BLaER1 treated with 17β-estradiol and CSF1 and Interleukin-3, amounts not matched to agents 10 nM and 100 nM (cell line): ENCODE measurements at regions not wholly inside any gene's neighbourhood (a gene's known extent, or its start where the extent isn't known, plus 50 kb on each side); places are given as distances from the start of the nearest gene placed in this dataset.

ENCODE experiments used
- H3K27ac ChIP-seq, 11 experiments: shearing (Covaris generic); formaldehyde crosslinking; 2 replicates each; pipeline ENCODE4 v1.8.1; 2022
- H3K27me3 ChIP-seq, 11 experiments: shearing (Covaris generic); formaldehyde crosslinking; 2 replicates each; pipeline ENCODE4 v1.8.1; 2022
- H3K36me3 ChIP-seq, 11 experiments: shearing (Covaris generic); formaldehyde crosslinking; 2 replicates each; pipeline ENCODE4 v1.8.1; 2022
- H3K4me1 ChIP-seq, 10 experiments: shearing (Covaris generic); formaldehyde crosslinking; 2 replicates each; pipeline ENCODE4 v1.8.1; 2022
- H3K4me2 ChIP-seq, 11 experiments: shearing (Covaris generic); formaldehyde crosslinking; 2 replicates each; pipeline ENCODE4 v1.8.1; 2022
- H3K4me3 ChIP-seq, 10 experiments: shearing (Covaris generic); formaldehyde crosslinking; 2 replicates each; pipeline ENCODE4 v1.8.1; 2022
- H3K9ac ChIP-seq, 11 experiments: shearing (Covaris generic); formaldehyde crosslinking; 2 replicates each; pipeline ENCODE4 v1.8.1; 2022
- H3K9me3 ChIP-seq, 11 experiments: shearing (Covaris generic); formaldehyde crosslinking; replicated peaks in 1 of 11; 2 replicates each; pipeline ENCODE4 v1.8.1; 2022
- H4K20me1 ChIP-seq, 11 experiments: shearing (Covaris generic); formaldehyde crosslinking; 2 replicates each; pipeline ENCODE4 v1.8.1; 2022
- Cebpa-rat ChIP-seq, 11 experiments: shearing (Covaris generic); IDR thresholded peaks; 2 replicates each; pipeline ENCODE4 v1.8.1; 2022

GRCh38 chr3:112751564-112752512 is 94.8 kb downstream of the CD200R1L start:
- H3K9me3 ChIP-seq = peaks cover 12 to 25% (median 20%) of the 10 kb centered on the region in 11 experiments
- no peaks in the 10 kb centered on the region for H3K36me3 ChIP-seq
- H3K4me3 ChIP-seq = no peak overlapping the region
- H3K27ac ChIP-seq = no peak overlapping the region
- H3K4me2 ChIP-seq = no peak overlapping the region
- no peak for TF ChIP-seq Cebpa-rat (IDR thresholded peaks at IDR 0.05)
- H4K20me1 ChIP-seq = no peaks in the 10 kb centered on the region
- H3K4me1 ChIP-seq = peaks cover 0 to 8% (median 7%) of the 10 kb centered on the region in 10 experiments; a peak in 12 of 20 replicates
- H3K9ac ChIP-seq = no peak overlapping the region
- H3K27me3 ChIP-seq = 0 out of 22 replicates have a peak, but pooled peaks cover 0 to 4% (median 0%) of the 10 kb centered on the region in 11 experiments

GRCh38 chr3:112751061-112751460 is 95.6 kb downstream of the CD200R1L start:
- H3K4me1 ChIP-seq = peaks cover 0 to 6% (median 6%) of the 10 kb centered on the region in 10 experiments; a peak in 12 of 20 replicates
- no peak overlapping the region for H3K9ac ChIP-seq
- H3K4me3 ChIP-seq = no peak overlapping the region
- H3K9me3 ChIP-seq = peaks cover 5 to 18% (median 12%) of the 10 kb centered on the region in 11 experiments
- no peaks in the 10 kb centered on the region for H4K20me1 ChIP-seq
- H3K27me3 ChIP-seq = 0 out of 22 replicates have a peak, but pooled peaks cover 0 to 4% (median 0%) of the 10 kb centered on the region in 11 experiments
- H3K27ac ChIP-seq = no peak overlapping the region
- H3K4me2 ChIP-seq = no peak overlapping the region
- TF ChIP-seq Cebpa-rat (IDR thresholded peaks at IDR 0.05) = no peak
- no peaks in the 10 kb centered on the region for H3K36me3 ChIP-seq

GRCh38 chr3:112747624-112748023 is 99.0 kb downstream of the CD200R1L start:
- no peak overlapping the region for H3K4me2 ChIP-seq
- H3K4me1 ChIP-seq = no peaks in the 10 kb centered on the region; a peak in 1 of 20 replicates

GRCh38 chr3:112746675-112747280 is 99.9 kb downstream of the CD200R1L start:
- H3K27me3 ChIP-seq = no peaks in the 10 kb centered on the region
- H3K9ac ChIP-seq = no peak overlapping the region
- no peak for TF ChIP-seq Cebpa-rat (IDR thresholded peaks at IDR 0.05)
- no peak overlapping the region for H3K27ac ChIP-seq
- H3K9me3 ChIP-seq = no peaks in the 10 kb centered on the region
- no peaks in the 10 kb centered on the region for H3K4me1 ChIP-seq
- no peak overlapping the region for H3K4me3 ChIP-seq
- H3K36me3 ChIP-seq = no peaks in the 10 kb centered on the region
- no peak overlapping the region for H3K4me2 ChIP-seq
- no peaks in the 10 kb centered on the region for H4K20me1 ChIP-seq

More at GRCh38 chr3:112747624-112748023, 99.0 kb downstream of the CD200R1L start:
- H3K9ac ChIP-seq = no peak overlapping the region
- no peak for TF ChIP-seq Cebpa-rat (IDR thresholded peaks at IDR 0.05)
- no peaks in the 10 kb centered on the region for H3K36me3 ChIP-seq
- no peak overlapping the region for H3K4me3 ChIP-seq
- no peak overlapping the region for H3K27ac ChIP-seq
- no peaks in the 10 kb centered on the region for H3K9me3 ChIP-seq
- 0 out of 22 replicates have a peak, but pooled peaks cover 0 to under 1% (median 0%) of the 10 kb centered on the region in 11 experiments for H3K27me3 ChIP-seq
- H4K20me1 ChIP-seq = no peaks in the 10 kb centered on the region

- no peaks in the 10 kb centered on the region for H3K4me1 ChIP-seq
- no peaks in the 10 kb centered on the region for H3K36me3 ChIP-seq
- H4K20me1 ChIP-seq = no peaks in the 10 kb centered on the region
- no peak overlapping the region for H3K27ac ChIP-seq
- TF ChIP-seq Cebpa-rat (IDR thresholded peaks at IDR 0.05) = no peak
- H3K4me2 ChIP-seq = no peak overlapping the region
- no peaks in the 10 kb centered on the region for H3K9me3 ChIP-seq
- H3K9ac ChIP-seq = no peak overlapping the region
- H3K27me3 ChIP-seq = no peaks in the 10 kb centered on the region
- no peak overlapping the region for H3K4me3 ChIP-seq
These were observed 101.0 kb downstream of the CD200R1L start for GRCh38 chr3:112745567-112746248.

GRCh38 chr3:112744825-112745566 is 101.7 kb downstream of the CD200R1L start:
- peaks cover under 1 to 2% (median 1%) of the 10 kb centered on the region in 10 experiments; a peak in 13 of 20 replicates for H3K4me1 ChIP-seq
- no peak overlapping the region for H3K4me3 ChIP-seq
- no peak overlapping the region for H3K4me2 ChIP-seq
- H4K20me1 ChIP-seq = no peaks in the 10 kb centered on the region
- no peak overlapping the region for H3K9ac ChIP-seq
- no peak for TF ChIP-seq Cebpa-rat (IDR thresholded peaks at IDR 0.05)
- no peaks in the 10 kb centered on the region for H3K36me3 ChIP-seq
- H3K27me3 ChIP-seq = no peaks in the 10 kb centered on the region
- H3K27ac ChIP-seq = no peak overlapping the region
- no peaks in the 10 kb centered on the region for H3K9me3 ChIP-seq

GRCh38 chr3:112744106-112744505 is 102.6 kb downstream of the CD200R1L start:
- Histone ChIP-seq H3K36me3 (no peaks in the 10 kb centered on the region), H3K4me3 (no peak overlapping the region), H3K9me3 (no peaks in the 10 kb centered on the region), H3K9ac (no peak overlapping the region), H3K27ac (no peak overlapping the region), H3K27me3 (no peaks in the 10 kb centered on the region), H3K4me2 (no peak overlapping the region), H4K20me1 (no peaks in the 10 kb centered on the region), H3K4me1 (peaks cover 7 to 11% (median 10%) of the 10 kb centered on the region in 10 experiments; a peak in 19 of 20 replicates)
- TF ChIP-seq Cebpa-rat (IDR thresholded peaks at IDR 0.05) = no peak

- Histone ChIP-seq H3K36me3 (no peaks in the 10 kb centered on the region), H3K4me2 (no peak overlapping the region), H3K27me3 (no peaks in the 10 kb centered on the region), H3K9ac (no peak overlapping the region), H3K27ac (no peak overlapping the region), H3K4me1 (peaks cover 7 to 11% (median 10%) of the 10 kb centered on the region in 10 experiments; a peak in 19 of 20 replicates), H4K20me1 (no peaks in the 10 kb centered on the region), H3K4me3 (no peak overlapping the region), H3K9me3 (no peaks in the 10 kb centered on the region)
- no peak for TF ChIP-seq Cebpa-rat (IDR thresholded peaks at IDR 0.05)
These were observed 102.0 kb upstream of the CCDC80 start for GRCh38 chr3:112742934-112743333.
